Trophoblast cell (in vitro differentiated cells and primary cell): ENCODE measurements at regions not wholly inside any gene's neighbourhood (a gene's known extent, or its start where the extent isn't known, plus 50 kb on each side); places are given as distances from the start of the nearest gene placed in this dataset.

Experiments
- DNase-seq, 2 donors: peaks; one replicate each; pipeline ENCODE4 v3.0.0-alpha.2; 2016
- H2AFZ ChIP-seq: 2 replicates; pipeline ENCODE4 v1.6.1; 2013; ENCODE audit warnings: low read length, moderate library complexity, mild to moderate bottlenecking; ENCODE audit not compliant: insufficient read depth, poor library complexity
- H2AK5ac ChIP-seq: 2 replicates; pipeline ENCODE4 v1.6.1; 2013; ENCODE audit warnings: mild to moderate bottlenecking, low read length
- H2BK120ac ChIP-seq: 2 replicates; pipeline ENCODE4 v1.6.1; 2013; ENCODE audit warnings: low read length, mild to moderate bottlenecking, moderate library complexity; ENCODE audit not compliant: insufficient read depth, poor library complexity
- H2BK12ac ChIP-seq: 2 replicates; pipeline ENCODE4 v1.6.1; 2013; ENCODE audit warnings: mild to moderate bottlenecking, low read length, moderate library complexity
- H2BK5ac ChIP-seq: 2 replicates; pipeline ENCODE4 v1.6.1; 2013; ENCODE audit warnings: low read length, low read depth, moderate library complexity, mild to moderate bottlenecking; ENCODE audit not compliant: poor library complexity
- H3K14ac ChIP-seq: 2 replicates; pipeline ENCODE4 v1.6.1; 2013; ENCODE audit warnings: mild to moderate bottlenecking, low read length
- H3K18ac ChIP-seq: 2 replicates; pipeline ENCODE4 v1.6.1; 2013; ENCODE audit warnings: mild to moderate bottlenecking, low read length
- H3K23ac ChIP-seq: 2 replicates; pipeline ENCODE4 v1.6.1; 2013; ENCODE audit warnings: low read length
- H3K27ac ChIP-seq: 2 replicates; pipeline ENCODE4 v1.5.1; 2013; ENCODE audit warnings: low read depth, mild to moderate bottlenecking, inconsistent platforms, low read length, moderate library complexity
- H3K27me3 ChIP-seq: 2 replicates; pipeline ENCODE4 v1.6.1; 2013; ENCODE audit warnings: inconsistent platforms, mild to moderate bottlenecking, low read length, moderate library complexity; ENCODE audit not compliant: insufficient read depth
- H3K36me3 ChIP-seq, 2 experiments: 1 replicate in 1 of 2; 2 replicates in 1 of 2; pipeline ENCODE4 v1.6.1; 2013; ENCODE audit warnings: low read length in 2 of 2, mild to moderate bottlenecking in 2 of 2, moderate library complexity in 1 of 2; ENCODE audit not compliant: insufficient read depth in 2 of 2, control insufficient read depth in 1 of 2
- H3K4ac ChIP-seq: 2 replicates; pipeline ENCODE4 v1.6.1; 2013; ENCODE audit warnings: low read depth, mild to moderate bottlenecking, low read length, moderate library complexity
- H3K4me1 ChIP-seq, 2 experiments: 1 replicate in 1 of 2; 2 replicates in 1 of 2; pipeline ENCODE4 v1.6.1; 2013; ENCODE audit warnings: low read length in 2 of 2, mild to moderate bottlenecking in 2 of 2, moderate library complexity in 1 of 2; ENCODE audit not compliant: insufficient read depth in 2 of 2, control insufficient read depth in 1 of 2
- H3K4me2 ChIP-seq: 2 replicates; pipeline ENCODE4 v1.6.1; 2013; ENCODE audit warnings: inconsistent platforms, mild to moderate bottlenecking, low read length, moderate library complexity
- H3K4me3 ChIP-seq: 2 replicates; pipeline ENCODE4 v1.5.1; 2013; ENCODE audit warnings: mild to moderate bottlenecking, low read depth, low read length, inconsistent platforms
- H3K79me1 ChIP-seq: one replicate; pipeline ENCODE4 v1.6.1; 2013; ENCODE audit warnings: low read length
- H3K79me2 ChIP-seq: 2 replicates; pipeline ENCODE4 v1.6.1; 2013; ENCODE audit warnings: low read length, mild to moderate bottlenecking; ENCODE audit not compliant: control insufficient read depth, insufficient read depth, poor library complexity
- H3K9ac ChIP-seq: 2 replicates; pipeline ENCODE4 v1.6.1; 2013; ENCODE audit warnings: mild to moderate bottlenecking, low read length
- H3K9me3 ChIP-seq: 2 replicates; pipeline ENCODE4 v1.6.1; 2013; ENCODE audit warnings: low read depth, mild to moderate bottlenecking, control low read depth, inconsistent platforms, low read length; ENCODE audit not compliant: insufficient read depth
- H4K12ac ChIP-seq: 2 replicates; pipeline ENCODE4 v1.6.1; 2013; ENCODE audit warnings: low read depth, mild to moderate bottlenecking, low read length, moderate library complexity
- H4K8ac ChIP-seq: 2 replicates; pipeline ENCODE4 v1.6.1; 2013; ENCODE audit warnings: low read depth, mild to moderate bottlenecking, low read length, moderate library complexity
- H4K91ac ChIP-seq: one replicate; pipeline ENCODE4 v1.6.1; 2013; ENCODE audit warnings: low read depth, mild to moderate bottlenecking, low read length, moderate library complexity
- WGBS: extraction: QIAGEN DNeasy Blood & Tissue Kit; methylation state at CpG from one replicate; pipeline ENCODE4 v1.1.7; 2013; ENCODE audit warnings: missing lambda C conversion rate; ENCODE audit not compliant: insufficient read length, insufficient coverage; ENCODE audit errors: extremely low coverage; 5-methylcytosine and 5-hydroxymethylcytosine counted together

DNA sequence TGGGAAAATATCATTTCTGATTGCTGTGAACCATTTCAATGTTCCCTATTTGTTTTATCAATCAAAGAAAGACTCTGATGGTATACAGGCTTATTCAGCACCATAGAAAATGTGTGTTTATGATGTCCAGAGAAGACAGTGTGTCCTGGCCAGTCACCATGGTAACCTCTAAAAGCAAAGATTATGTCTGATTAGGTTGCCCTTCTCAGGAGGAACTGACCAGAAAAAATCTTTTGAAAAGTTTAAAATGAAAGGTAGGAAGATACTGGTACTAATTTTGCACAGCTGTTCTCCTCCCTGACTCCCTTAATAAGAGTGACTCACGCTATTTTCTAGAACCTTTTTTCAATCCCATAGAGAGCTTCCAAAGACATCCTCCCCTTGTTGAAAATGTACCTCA, 391.8 kb upstream of the DCN start:
- Histone ChIP-seq H2AFZ (no peak overlapping the region), H3K4me1 (no peaks in the 10 kb centered on the region), H3K18ac (no peak overlapping the region), H3K14ac (no peak overlapping the region), H3K23ac (no peak overlapping the region), H4K12ac (no peak overlapping the region), H3K27me3 (no peaks in the 10 kb centered on the region), H3K4me3 (no peak overlapping the region), H3K4me2 (no peak overlapping the region), H4K8ac (no peak overlapping the region), H3K36me3 (no peaks in the 10 kb centered on the region), H3K4ac (no peak overlapping the region), H3K9ac (no peak overlapping the region), H2AK5ac (no peak overlapping the region), H3K9me3 (no peaks in the 10 kb centered on the region), H2BK120ac (no peak overlapping the region), H2BK12ac (no peak overlapping the region), H4K91ac (no peak overlapping the region), H3K79me1 (no peaks in the 10 kb centered on the region), H3K79me2 (no peaks in the 10 kb centered on the region), H2BK5ac (no peak overlapping the region), H3K27ac (no peak overlapping the region)
- WGBS = no CpG with 5 or more reads among the region's 1 CpG
- peak; percentile 4 to 66 for DNase-seq

DNA sequence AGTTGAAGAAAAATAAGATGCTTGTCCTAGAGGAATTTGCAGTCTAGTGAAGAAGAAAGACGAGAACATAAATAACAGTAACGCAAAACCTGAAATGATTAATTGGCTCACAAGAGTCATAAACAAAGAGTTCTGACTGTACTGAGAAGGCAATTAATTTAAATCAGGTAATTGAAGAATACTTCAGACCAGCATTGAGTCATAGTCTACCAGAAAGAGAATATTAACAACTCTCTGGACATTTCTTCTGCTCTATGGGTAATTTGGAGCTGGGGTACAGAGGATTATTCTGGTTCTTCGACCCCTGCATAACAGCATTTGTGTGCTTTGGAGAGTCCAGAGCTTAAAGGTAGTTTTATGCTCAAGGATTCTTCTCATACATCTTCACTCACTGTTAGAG, 390.3 kb upstream of the DCN start:
- H2BK5ac ChIP-seq = no peak overlapping the region
- no peaks in the 10 kb centered on the region for H3K79me1 ChIP-seq
- H3K4me3 ChIP-seq = no peak overlapping the region
- H3K79me2 ChIP-seq = no peaks in the 10 kb centered on the region
- no peaks in the 10 kb centered on the region for H3K27me3 ChIP-seq
- no CpG with 5 or more reads among the region's 3 CpGs for WGBS
- H3K4me2 ChIP-seq = no peak overlapping the region
- no peak for DNase-seq
- no peak overlapping the region for H2BK120ac ChIP-seq
- H3K36me3 ChIP-seq = no peaks in the 10 kb centered on the region
- H3K4me1 ChIP-seq = no peaks in the 10 kb centered on the region
- no peak overlapping the region for H3K14ac ChIP-seq
- H3K9ac ChIP-seq = no peak overlapping the region
- H4K12ac ChIP-seq = no peak overlapping the region
- no peak overlapping the region for H4K8ac ChIP-seq
- no peak overlapping the region for H3K4ac ChIP-seq
- H3K27ac ChIP-seq = no peak overlapping the region
- H3K18ac ChIP-seq = no peak overlapping the region
- no peak overlapping the region for H2AFZ ChIP-seq
- H3K23ac ChIP-seq = no peak overlapping the region
- no peak overlapping the region for H4K91ac ChIP-seq
- no peak overlapping the region for H2AK5ac ChIP-seq
- no peaks in the 10 kb centered on the region for H3K9me3 ChIP-seq
- H2BK12ac ChIP-seq = no peak overlapping the region

- H2AK5ac ChIP-seq = no peak overlapping the region
- no peaks in the 10 kb centered on the region for H3K79me1 ChIP-seq
- H3K4me2 ChIP-seq = no peak overlapping the region
- H3K23ac ChIP-seq = no peak overlapping the region
- H2BK5ac ChIP-seq = no peak overlapping the region
- no peak overlapping the region for H4K8ac ChIP-seq
- H3K27me3 ChIP-seq = no peaks in the 10 kb centered on the region
- no peak for DNase-seq
- H3K14ac ChIP-seq = no peak overlapping the region
- H3K4ac ChIP-seq = no peak overlapping the region
- H3K79me2 ChIP-seq = no peaks in the 10 kb centered on the region
- no peak overlapping the region for H2BK120ac ChIP-seq
- no peaks in the 10 kb centered on the region for H3K4me1 ChIP-seq
- no peak overlapping the region for H2AFZ ChIP-seq
- no peak overlapping the region for H4K12ac ChIP-seq
- no peaks in the 10 kb centered on the region for H3K36me3 ChIP-seq
- no peak overlapping the region for H3K9ac ChIP-seq
- H2BK12ac ChIP-seq = no peak overlapping the region
- no CpG with 5 or more reads among the region's 2 CpGs for WGBS
- no peak overlapping the region for H3K18ac ChIP-seq
- H4K91ac ChIP-seq = no peak overlapping the region
- H3K4me3 ChIP-seq = no peak overlapping the region
- no peaks in the 10 kb centered on the region for H3K9me3 ChIP-seq
- no peak overlapping the region for H3K27ac ChIP-seq
Measured at GRCh38 chr12:91567100-91567485, 384.5 kb upstream of the DCN start.

DNA sequence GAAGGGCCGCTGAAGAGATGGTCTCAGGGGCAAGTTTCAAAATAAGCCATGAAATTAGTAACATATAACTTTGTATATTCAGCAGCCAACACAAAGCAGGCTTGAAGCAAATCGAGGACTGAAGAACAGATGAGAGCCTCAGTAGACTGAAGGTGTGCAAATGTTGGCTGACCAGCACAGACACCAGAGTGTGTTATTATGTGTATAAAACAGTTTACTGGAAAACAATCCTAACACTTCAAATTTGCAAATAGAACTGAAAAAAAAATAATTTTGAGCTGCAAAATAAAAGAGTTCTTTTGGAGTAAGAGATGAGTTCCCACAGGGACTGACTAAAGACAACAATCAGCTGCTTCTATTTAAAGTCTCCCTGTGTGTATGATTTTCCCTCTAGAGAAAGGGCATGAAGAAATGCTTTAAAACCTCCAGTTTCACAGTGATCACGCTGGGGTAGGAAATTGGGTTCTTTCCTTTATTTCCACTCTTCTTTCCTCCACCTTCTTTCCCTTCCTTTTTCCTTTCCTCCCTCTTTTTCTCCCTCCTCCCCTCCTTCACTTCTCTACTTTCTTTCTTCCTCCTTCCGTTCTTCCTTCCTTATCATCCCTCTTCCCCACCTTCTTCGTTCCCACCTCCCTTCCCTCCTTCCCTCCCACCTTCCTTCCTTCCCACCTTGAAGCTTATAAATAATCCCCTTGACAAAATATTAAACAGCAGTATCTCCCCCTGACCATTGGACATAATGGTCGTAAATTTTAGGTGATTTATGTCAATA, 383.9 kb upstream of the DCN start:
- no peak overlapping the region for H2AFZ ChIP-seq
- no peak overlapping the region for H3K4me2 ChIP-seq
- no peak for DNase-seq
- H4K12ac ChIP-seq = no peak overlapping the region
- no peaks in the 10 kb centered on the region for H3K79me1 ChIP-seq
- no peak overlapping the region for H3K27ac ChIP-seq
- no peak overlapping the region for H3K18ac ChIP-seq
- H3K4me3 ChIP-seq = no peak overlapping the region
- H3K27me3 ChIP-seq = no peaks in the 10 kb centered on the region
- no peak overlapping the region for H4K91ac ChIP-seq
- no peak overlapping the region for H3K4ac ChIP-seq
- no peaks in the 10 kb centered on the region for H3K79me2 ChIP-seq
- WGBS = 100% methylated on average over 2 of the region's 6 CpGs
- H2BK120ac ChIP-seq = no peak overlapping the region
- H3K4me1 ChIP-seq = no peaks in the 10 kb centered on the region
- H3K14ac ChIP-seq = no peak overlapping the region
- H2BK12ac ChIP-seq = no peak overlapping the region
- no peak overlapping the region for H2BK5ac ChIP-seq
- no peak overlapping the region for H3K9ac ChIP-seq
- no peak overlapping the region for H4K8ac ChIP-seq
- no peak overlapping the region for H3K23ac ChIP-seq
- H2AK5ac ChIP-seq = no peak overlapping the region
- H3K36me3 ChIP-seq = no peaks in the 10 kb centered on the region
- no peaks in the 10 kb centered on the region for H3K9me3 ChIP-seq
